DMS53 treated with DMSO at 0.1 percent for 48 hours (cell line): ENCODE measurements at regions not wholly inside any gene's neighbourhood (a gene's known extent, or its start where the extent isn't known, plus 50 kb on each side); places are given as distances from the start of the nearest gene placed in this dataset.

ENCODE experiments used
- DNase-seq: peaks from one replicate; lab custom pipeline; 2025; ENCODE audit not compliant: unreplicated experiment; lab: John Stamatoyannopoulos, UW

DNA sequence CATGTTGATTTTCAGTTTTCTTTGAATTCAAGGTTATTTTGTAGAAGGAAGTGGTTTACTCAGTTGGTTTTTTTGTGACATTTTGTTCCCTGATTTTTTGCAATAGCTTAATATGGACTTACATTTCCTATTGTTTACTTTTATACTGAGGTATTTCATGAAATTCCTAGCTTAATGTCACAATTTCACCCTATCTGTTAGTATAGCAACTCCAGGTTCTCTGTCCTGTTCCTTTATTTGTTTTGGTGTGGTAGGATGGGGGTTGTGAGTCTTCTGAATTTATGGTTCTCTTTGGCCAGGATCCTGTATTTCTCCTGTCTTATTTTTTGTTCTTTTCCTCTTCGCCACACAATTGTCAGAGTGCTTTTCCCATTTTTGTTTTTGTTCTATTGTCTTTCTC is 523.4 kb upstream of the ARRDC3 start:
- DNase-seq: no peak

DNA sequence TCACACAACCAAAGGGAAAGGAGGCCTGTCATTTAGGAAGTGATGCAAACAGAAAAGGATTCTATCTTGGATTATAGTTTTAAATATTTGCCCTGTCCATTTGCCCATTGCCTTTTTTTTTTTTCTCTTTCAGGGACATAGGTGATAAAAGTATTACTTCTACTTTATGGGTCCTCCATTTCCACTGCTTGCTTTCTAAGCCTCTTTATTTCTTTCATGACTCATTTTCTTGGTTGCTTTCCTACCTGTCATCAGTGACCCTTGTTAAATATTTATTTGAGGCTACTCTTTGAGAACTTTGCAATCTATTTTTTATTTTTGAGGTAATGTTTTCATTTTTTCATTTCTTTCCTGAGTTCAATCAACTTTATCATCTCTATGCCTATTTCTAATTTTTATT is 522.9 kb upstream of the ARRDC3 start:
- DNase-seq: no peak

DNA sequence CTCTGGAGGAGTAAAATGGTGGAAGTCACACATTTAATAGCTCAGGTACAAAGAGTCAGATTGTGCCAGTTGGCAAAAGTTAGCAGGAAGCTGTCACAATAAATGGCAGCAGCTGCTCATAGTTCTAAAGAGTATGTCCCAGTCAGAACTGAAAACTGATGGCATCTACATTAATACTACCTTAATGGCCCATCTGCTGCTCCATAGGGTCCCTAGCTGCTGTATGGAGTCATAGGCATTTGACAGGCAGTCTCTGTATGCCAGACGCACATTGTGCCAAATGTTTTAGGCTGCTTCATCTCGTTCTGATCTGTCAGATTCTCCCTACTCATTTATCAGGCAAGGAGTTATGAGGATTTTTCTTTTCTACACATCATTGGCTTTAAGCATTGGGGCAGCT is 515.8 kb upstream of the ARRDC3 start:
- no peak for DNase-seq

DNA sequence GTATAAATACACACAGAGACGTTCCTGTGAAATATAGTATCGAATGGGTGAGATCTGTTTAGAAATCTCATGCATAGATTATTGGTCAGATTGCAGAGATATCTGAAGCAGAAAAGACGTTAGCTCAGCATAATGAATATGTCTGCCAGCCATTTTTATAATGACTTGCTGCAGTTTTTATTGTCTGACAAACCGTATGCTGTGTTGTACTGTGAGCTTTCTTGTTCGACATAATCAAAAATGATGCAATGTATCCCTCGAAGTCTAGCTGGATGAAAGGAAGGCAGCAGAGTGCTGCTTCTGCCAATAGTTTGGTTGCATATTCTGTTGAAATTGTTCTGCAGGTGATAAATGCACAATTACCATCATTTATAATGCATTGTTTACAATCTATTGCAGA is 514.9 kb upstream of the ARRDC3 start:
- no peak for DNase-seq

DNA sequence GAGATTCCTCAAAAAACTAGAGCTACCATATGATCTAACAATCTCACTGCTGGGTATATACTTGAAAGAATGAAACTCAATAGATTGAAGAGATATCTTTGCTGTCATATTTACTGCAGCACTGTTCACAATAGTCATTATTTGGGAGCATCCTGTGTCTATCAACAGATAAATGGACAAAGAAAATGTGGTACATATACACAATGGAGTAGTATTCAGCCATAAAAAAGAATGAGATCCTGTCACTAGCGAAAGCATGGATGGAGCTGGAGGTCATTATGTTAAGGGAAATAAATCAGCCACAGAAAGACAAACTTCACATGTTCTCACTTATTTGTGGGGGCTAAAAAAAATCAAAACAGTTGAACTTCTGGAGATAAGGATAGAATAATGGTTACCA is 505.7 kb upstream of the ARRDC3 start:
- no peak for DNase-seq

- peak; percentile 18 for DNase-seq
These were observed 502.5 kb upstream of the ARRDC3 start for GRCh38 chr5:91885291-91886265.

- DNase-seq: no peak
These were observed 500.9 kb upstream of the ARRDC3 start for GRCh38 chr5:91884036-91884435.

DNA sequence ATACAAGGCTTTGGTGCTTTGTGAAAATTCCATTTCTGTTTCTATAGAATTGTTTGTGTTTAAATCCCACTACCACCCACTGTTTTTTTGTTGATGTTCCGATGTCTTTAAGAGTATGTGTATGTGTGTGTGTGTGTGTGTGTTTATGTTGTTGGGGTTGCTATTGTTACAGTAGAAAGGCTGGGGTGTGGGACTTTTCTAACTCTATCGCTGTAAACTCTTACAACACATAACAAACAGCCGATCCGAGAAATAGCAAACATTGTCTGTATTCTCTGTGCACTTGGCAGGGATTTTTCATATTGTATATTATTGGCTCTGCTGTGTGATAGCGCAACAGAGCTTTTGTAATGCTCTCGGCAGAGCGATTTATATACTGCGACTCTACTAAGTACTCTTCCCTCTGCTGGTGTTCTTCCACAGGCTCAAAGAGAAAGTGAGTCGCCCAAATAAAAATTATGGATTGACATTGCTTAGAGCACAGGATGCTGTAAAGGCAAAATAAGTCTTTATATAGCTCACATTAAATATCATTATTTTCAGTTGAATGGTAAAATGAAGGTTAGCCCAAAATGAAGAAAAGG is 492.2 kb upstream of the ARRDC3 start:
- DNase-seq: no peak

DNA sequence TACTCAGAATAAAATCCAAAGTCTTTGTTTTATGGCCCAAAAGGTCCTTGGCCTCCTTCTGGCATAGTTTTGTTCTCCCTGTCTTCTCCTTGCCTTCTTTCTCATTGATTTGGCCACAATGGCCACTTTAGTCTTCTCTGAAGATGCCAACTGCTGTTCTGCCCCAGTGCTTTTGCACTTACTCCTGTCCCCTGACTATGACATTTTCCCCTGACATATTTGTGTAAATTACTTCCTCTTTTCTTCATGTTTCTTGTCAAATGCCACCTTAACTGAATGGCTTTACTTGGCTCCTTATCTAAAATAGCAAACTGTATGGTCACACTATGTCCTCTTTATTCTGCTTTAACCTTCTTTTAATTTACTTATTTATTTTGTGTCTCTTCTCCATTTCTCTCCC is 484.7 kb upstream of the ARRDC3 start:
- DNase-seq: no peak

DNA sequence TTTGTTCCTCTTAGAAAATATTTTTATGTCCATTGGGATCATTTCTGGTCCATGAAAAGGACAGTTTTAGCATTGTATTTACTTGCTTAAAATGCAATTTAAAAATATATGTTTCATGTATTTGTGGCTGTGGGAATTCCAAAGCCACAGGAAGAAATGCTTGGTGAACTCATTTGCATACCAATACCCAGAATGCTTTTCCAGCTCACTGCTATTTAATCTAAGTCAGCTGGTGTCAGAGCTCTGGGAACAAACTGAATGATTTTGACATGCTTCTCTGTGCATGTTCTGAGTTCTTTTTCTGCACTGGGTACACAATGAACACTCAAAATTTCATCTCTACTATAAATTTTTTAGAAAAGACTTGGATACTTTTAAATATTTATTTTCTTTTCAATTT is 482.8 kb upstream of the ARRDC3 start:
- no peak for DNase-seq

DNA sequence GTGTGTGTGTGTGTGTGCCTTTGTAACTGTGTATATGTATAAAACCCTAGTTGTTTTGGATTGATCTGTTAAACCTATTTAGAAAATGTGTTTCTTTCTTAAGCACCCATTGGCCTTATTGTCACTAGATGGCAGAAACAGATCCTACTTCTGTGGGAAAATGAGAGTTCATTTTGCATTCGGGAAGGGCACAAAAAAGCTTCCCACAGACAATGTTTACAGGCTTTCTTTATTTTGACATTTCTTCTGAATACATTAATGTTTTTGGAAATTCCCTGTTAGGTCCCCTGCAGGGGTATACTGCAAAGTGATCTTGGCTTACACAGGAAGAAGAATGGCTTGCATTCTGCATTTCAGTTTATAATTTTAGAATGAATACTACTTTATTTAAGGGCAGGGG is 481.8 kb upstream of the ARRDC3 start:
- DNase-seq: no peak

GRCh38 chr5:91851670-91852069 is 468.6 kb upstream of the ARRDC3 start:
- DNase-seq: no peak

DNA sequence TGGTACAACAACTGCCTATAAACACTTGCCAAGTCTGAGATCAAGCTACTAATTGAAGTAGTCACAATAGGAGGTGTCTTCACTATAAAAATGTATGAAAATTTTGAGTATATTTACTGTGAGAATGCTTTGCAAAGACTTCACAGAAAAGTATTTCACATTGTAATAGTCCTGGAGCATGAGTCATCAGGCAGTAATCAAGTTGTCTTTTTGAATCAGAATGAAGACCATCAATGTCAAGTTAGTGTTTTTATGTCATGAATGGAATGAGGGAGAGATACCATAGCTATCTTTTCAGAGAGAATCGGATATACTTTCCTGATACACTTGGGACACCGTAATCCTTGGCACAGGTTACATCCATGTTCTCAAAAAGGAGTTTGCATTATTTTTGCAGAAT is 466.9 kb upstream of the ARRDC3 start:
- no peak for DNase-seq

- no peak for DNase-seq
These were observed 466.0 kb upstream of the ARRDC3 start for GRCh38 chr5:91849069-91849468.

DNA sequence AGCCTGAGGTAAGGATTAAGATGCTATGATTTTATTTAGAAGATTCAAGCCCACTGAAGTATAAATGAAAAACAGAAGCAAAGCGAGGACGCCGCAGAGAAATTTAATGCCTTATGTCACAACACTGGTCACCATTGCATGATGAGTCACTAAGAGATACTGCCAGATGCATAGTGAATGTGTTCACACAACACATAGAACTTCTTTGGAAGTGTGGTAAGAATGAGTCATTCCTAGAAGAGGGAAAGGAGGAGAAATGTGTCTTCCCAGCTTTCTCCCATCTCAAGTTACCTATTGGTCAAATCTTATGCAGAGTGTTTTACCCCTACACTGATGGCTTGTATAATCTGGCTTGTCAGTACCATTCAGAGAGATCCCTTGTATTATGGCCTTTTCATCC is 465.3 kb upstream of the ARRDC3 start:
- DNase-seq: peak; percentile 48

- no peak for DNase-seq
These were observed 458.3 kb upstream of the ARRDC3 start for GRCh38 chr5:91841423-91841822.

DNA sequence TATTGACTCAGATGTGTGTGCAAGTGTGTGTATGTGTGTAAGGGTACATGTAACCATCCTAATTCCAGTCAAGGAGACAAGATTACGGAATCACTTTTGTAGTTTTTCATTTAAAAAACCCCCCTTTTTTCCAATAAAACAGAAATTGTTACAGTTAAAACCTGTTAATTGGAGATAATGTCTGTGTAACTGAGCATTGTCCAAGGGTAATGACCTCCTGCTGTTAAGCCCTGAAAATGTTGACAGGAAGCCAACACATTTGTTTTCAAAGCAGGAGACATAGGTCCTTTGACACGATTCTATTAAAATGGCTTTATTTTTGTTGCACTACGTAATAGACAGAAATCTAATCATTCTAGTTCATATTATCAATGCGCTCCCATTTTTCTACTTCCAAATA is 457.3 kb upstream of the ARRDC3 start:
- no peak for DNase-seq

DNA sequence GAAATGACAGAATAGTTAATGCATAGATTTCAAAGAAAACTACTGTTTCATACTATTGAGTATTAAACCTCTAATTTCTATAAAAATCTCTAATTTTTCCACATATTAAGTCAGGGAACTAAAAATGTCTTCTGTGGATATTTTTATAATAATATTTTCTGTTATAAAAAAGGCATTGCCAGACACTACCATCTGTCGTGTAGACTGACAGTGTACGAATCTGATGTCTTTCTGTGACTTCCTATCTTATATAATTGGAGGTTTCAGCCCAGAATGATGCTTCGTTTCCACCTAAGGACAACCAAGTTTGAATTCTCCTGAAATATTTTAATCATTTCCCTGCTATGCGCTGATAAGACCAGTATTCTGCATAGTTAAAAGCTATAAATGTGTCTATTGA is 456.6 kb upstream of the ARRDC3 start:
- DNase-seq: no peak

GRCh38 chr5:91839233-91839632 is 456.1 kb upstream of the ARRDC3 start:
- no peak for DNase-seq

GRCh38 chr5:91830361-91830953 is 447.3 kb upstream of the ARRDC3 start:
- DNase-seq: no peak

DNA sequence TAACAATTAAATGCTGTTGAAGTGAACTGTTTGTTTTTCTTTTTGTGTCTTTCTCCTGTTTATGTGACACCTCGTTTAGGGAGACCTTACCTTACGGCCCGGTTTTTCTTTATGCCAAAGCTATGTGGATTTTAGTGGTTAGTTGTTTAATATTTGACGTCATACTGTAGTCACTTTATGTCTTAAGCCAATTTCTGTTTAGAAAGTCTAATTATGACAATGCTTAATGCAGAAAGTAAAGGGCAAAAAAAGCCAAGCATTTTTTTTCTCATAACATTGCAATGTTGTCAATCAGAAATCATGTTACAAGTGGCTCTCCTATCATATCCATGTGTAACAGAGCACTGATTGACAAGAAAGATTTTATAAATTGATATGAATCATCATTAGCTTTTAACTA is 442.5 kb upstream of the ARRDC3 start:
- DNase-seq: no peak

GRCh38 chr5:91824406-91824805 is 441.3 kb upstream of the ARRDC3 start:
- DNase-seq: no peak
